Stomach (tissue), 8 donors: ENCODE measurements at regions not wholly inside any gene's neighbourhood (a gene's known extent, or its start where the extent isn't known, plus 50 kb on each side); places are given as distances from the start of the nearest gene placed in this dataset.

ENCODE experiments used
- DNase-seq, 2 donors: peaks; one replicate each; pipeline versions ENCODE4 v3.0.0 to v3.0.0-alpha.2; 2013 to 2019
- H3K27ac ChIP-seq, 5 donors: fragments of 200-600 bp in 4 of 5; sonication (generic) in 4 of 5; one replicate each; pipeline ENCODE4 v1.5.1; 2013 to 2019; ENCODE audit warnings: mild to moderate bottlenecking in 1 of 5, moderate library complexity in 1 of 5
- H3K27me3 ChIP-seq, 3 donors: fragments of 200-600 bp; sonication (generic); one replicate each; pipeline ENCODE4 v1.5.1; 2017 to 2019; ENCODE audit warnings: mixed run types in 1 of 3
- H3K36me3 ChIP-seq, 4 donors: fragments of 200-600 bp; sonication (generic); 1 replicate in 3 of 4; 2 replicates in 1 of 4; pipeline ENCODE4 v1.5.1; 2016 to 2019
- H3K4me1 ChIP-seq, 4 donors: fragments of 200-600 bp; sonication (generic); one replicate each; pipeline ENCODE4 v1.5.1; 2016 to 2019
- H3K4me3 ChIP-seq, 4 donors: fragments of 200-600 bp; sonication (generic) in 3 of 4; one replicate each; pipeline ENCODE4 v1.5.1; 2016 to 2019; ENCODE audit warnings: mild to moderate bottlenecking in 1 of 4
- H3K9me3 ChIP-seq, 4 donors: fragments of 200-600 bp; sonication (generic); one replicate each; pipeline ENCODE4 v1.5.1; 2016 to 2019
- EP300 ChIP-seq: sonication (generic); formaldehyde crosslinking; IDR thresholded peaks from one replicate; pipeline ENCODE4 v1.6.1; 2017; ENCODE audit warnings: antibody characterized with exemption
- POLR2A ChIP-seq, 4 donors: fragments of 450-650 bp; IDR thresholded peaks; one replicate each; pipeline ENCODE4 v1.6.1; 2016; ENCODE audit warnings: antibody characterized with exemption in 4 of 4, control low read depth in 2 of 4, mild to moderate bottlenecking in 1 of 4, moderate library complexity in 1 of 4
- POLR2AphosphoS5 ChIP-seq, 3 donors: sonication (generic); formaldehyde crosslinking; IDR thresholded peaks; one replicate each; pipeline ENCODE4 v1.6.1; 2016; ENCODE audit warnings: antibody characterized with exemption in 3 of 3
- WGBS, 5 donors: extraction: QIAGEN DNeasy Blood & Tissue Kit in 3 of 5; methylation state at CpG; one replicate each; pipeline versions ENCODE4 v1.1.5 to v1.1.7; 2013 to 2018; 5-methylcytosine and 5-hydroxymethylcytosine counted together
- intact Hi-C: fragments of 100-400 bp; cut with DNase I; formaldehyde crosslinking; loops from one replicate; pipeline ENCODE4 v1.15.1; 2023; ENCODE audit warnings: low total_unique reads
- TF ChIP-seq, protein P1 (sequence below), 7 experiments: fragments of 450-650 bp in 4 of 7; fragments of 200-600 bp in 3 of 7; sonication (generic) in 3 of 7; IDR thresholded peaks; one replicate each; pipeline ENCODE4 v1.5.1; 2016 to 2019; ENCODE audit warnings: antibody characterized with exemption in 7 of 7, control low read depth in 2 of 7, mild to moderate bottlenecking in 1 of 7
- donor health status: healthy with polysubstance abuse.
- donor health status: Bipolar disorder and iron deficiency.
- donor health status: healthy.

DNA sequence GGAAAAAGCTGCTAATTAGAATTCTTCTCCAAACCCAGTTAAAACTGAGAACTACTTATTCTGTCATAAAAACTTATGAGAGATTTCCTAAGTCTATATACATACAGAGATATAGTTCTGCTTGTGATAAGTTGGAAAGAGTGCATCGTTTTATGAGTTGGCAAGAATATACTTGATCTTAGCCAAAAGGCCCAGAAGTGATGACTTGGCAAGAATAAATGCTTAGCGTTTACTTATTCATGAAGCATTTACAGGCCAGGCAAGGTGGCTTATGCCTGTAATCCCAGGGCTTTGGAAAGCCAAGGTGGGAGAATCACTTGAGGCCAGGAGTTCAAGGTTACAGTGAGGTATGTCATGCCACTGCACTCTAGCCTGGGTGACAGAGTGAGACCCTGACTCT is 81.7 kb downstream of the CYB561 start:
- Histone ChIP-seq H3K27ac (no peak overlapping the region), H3K36me3 (peaks cover 0 to 15% (median 10%) of the 10 kb centered on the region in 4 donors), H3K9me3 (peaks cover 0 to 6% (median 0%) of the 10 kb centered on the region in 4 donors), H3K27me3 (no peaks in the 10 kb centered on the region), H3K4me3 (no peak overlapping the region), H3K4me1 (no peaks in the 10 kb centered on the region)
- intact Hi-C loops: no loop called here
- DNase-seq: peak in 1 of 2 donors; percentile 58
- TF ChIP-seq EP300 (no peak), POLR2AphosphoS5 (IDR thresholded peaks at IDR 0.05) (no peak), POLR2A (IDR thresholded peaks at IDR 0.05) (no peak)
- TF ChIP-seq, protein P1, sequence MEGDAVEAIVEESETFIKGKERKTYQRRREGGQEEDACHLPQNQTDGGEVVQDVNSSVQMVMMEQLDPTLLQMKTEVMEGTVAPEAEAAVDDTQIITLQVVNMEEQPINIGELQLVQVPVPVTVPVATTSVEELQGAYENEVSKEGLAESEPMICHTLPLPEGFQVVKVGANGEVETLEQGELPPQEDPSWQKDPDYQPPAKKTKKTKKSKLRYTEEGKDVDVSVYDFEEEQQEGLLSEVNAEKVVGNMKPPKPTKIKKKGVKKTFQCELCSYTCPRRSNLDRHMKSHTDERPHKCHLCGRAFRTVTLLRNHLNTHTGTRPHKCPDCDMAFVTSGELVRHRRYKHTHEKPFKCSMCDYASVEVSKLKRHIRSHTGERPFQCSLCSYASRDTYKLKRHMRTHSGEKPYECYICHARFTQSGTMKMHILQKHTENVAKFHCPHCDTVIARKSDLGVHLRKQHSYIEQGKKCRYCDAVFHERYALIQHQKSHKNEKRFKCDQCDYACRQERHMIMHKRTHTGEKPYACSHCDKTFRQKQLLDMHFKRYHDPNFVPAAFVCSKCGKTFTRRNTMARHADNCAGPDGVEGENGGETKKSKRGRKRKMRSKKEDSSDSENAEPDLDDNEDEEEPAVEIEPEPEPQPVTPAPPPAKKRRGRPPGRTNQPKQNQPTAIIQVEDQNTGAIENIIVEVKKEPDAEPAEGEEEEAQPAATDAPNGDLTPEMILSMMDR (IDR thresholded peaks at IDR 0.05): no peak
- 18 to 31% (median 23%) methylated on average over 2 of the region's 2 CpGs for WGBS, 5 donors

DNA sequence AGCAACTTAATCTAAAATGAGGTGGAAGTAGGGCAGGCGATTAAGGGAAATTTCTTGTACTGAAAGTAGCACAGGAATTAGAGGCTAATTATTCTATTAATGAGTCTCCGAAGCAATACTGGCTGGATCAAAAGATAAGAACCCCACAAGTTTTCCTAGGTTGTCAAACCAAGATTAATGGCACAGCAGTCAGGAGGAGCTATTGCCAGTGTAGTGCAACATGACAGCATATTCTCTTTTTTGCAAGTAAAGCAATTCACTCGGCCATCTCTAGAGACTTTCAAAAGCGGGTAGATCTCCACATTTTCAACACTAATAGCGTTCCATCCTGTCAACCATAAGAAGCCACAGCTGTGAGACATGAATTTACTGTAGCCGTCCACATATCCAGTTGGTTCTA is 81.2 kb downstream of the CYB561 start:
- TF ChIP-seq POLR2A (IDR thresholded peaks at IDR 0.05): no peak
- TF ChIP-seq, protein P1 (IDR thresholded peaks at IDR 0.05): no peak
- TF ChIP-seq EP300: no peak
- TF ChIP-seq POLR2AphosphoS5 (IDR thresholded peaks at IDR 0.05): no peak
- H3K4me1 ChIP-seq: no peaks in the 10 kb centered on the region
- H3K9me3 ChIP-seq: peaks cover 0 to 6% (median 0%) of the 10 kb centered on the region in 4 donors
- 75 to 89% (median 88%) methylated on average over 6 of the region's 6 CpGs for WGBS, 5 donors
- no peak overlapping the region for H3K27ac ChIP-seq
- peaks cover 0 to 15% (median 10%) of the 10 kb centered on the region in 4 donors for H3K36me3 ChIP-seq
- no peak overlapping the region for H3K4me3 ChIP-seq
- peak in 1 of 2 donors; percentile 37 for DNase-seq
- intact Hi-C loops: no loop called here
- H3K27me3 ChIP-seq: no peaks in the 10 kb centered on the region

DNA sequence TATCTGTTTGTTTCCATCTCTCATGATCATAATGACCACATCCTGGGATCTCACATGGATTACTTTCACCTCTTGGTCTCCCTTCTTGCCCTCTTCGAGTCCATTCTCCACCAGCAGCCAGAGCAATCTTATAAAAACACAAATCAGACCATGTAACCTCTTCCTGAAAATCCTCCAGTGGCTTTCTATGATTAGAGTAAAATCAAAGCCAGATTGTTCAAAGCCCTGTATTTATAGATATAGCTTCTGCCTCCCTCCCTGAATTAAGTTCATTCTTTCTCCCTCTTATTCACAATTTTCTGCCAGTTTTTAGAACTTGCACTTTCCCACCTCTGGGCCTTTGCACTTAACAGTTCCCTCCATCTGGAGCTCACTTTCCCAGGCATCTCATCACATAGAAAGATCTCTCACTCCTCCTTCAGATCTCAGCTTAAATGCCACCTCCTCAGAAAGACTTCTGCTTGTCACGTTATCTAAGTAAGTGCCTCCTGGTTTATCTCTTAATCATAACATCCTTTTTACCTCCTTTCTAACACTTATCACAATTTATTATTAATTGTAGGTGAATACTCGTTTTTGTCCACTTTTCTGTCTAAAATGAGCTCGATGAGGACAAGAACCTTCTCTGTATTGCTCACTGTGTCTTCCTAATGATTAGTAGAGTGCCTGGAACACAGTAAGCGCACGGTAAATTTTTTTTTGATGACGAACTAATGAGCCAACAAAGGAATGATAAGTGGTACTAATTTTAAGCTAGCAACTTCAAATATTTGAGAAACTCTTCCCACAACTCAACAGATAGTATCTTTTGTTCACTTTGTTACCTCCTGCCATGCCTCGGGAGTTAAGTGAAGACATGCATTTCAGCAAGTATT is 80.5 kb downstream of the CYB561 start:
- Histone ChIP-seq H3K4me3 (no peak overlapping the region), H3K27ac (no peak overlapping the region), H3K36me3 (peaks cover 0 to 15% (median 10%) of the 10 kb centered on the region in 4 donors), H3K9me3 (peaks cover 0 to 6% (median 0%) of the 10 kb centered on the region in 4 donors), H3K27me3 (no peaks in the 10 kb centered on the region), H3K4me1 (no peaks in the 10 kb centered on the region)
- intact Hi-C loops: no loop called here
- WGBS, 5 donors: 77 to 83% (median 81%) methylated on average over 8 of the region's 8 CpGs
- no peak for DNase-seq
- TF ChIP-seq POLR2AphosphoS5 (IDR thresholded peaks at IDR 0.05) (no peak), POLR2A (IDR thresholded peaks at IDR 0.05) (no peak), EP300 (no peak)
- TF ChIP-seq, protein P1 (IDR thresholded peaks at IDR 0.05): no peak

DNA sequence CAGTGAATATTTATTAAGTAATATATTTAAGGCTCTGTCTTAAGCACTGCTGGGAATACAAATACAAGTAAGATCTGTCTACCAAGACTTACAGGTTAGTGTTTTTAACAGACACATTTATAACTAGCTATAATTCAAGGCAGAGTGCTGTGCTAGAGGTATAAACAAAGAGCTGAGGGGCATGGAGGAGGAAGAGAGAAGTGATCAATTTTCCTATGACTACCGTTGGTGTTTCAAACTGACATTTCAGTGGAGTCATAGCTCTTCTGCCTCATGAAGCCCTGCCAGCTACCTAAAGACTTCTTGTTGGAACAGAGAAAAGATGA is 79.9 kb downstream of the CYB561 start:
- TF ChIP-seq, protein P1 (IDR thresholded peaks at IDR 0.05): no peak
- TF ChIP-seq POLR2A (IDR thresholded peaks at IDR 0.05): no peak
- no peak for TF ChIP-seq EP300
- TF ChIP-seq POLR2AphosphoS5 (IDR thresholded peaks at IDR 0.05): no peak
- intact Hi-C loops: no loop called here

More for the DNA sequence above, 79.9 kb downstream of the CYB561 start:
- 32 to 65% (median 50%) methylated on average over 1 of the region's 1 CpG for WGBS, 5 donors
- H3K27ac ChIP-seq: no peak overlapping the region
- no peaks in the 10 kb centered on the region for H3K4me1 ChIP-seq
- no peak for DNase-seq
- peaks cover 0 to 6% (median 0%) of the 10 kb centered on the region in 4 donors for H3K9me3 ChIP-seq
- peaks cover 0 to 13% (median 10%) of the 10 kb centered on the region in 4 donors for H3K36me3 ChIP-seq
- H3K27me3 ChIP-seq: no peaks in the 10 kb centered on the region
- H3K4me3 ChIP-seq: no peak overlapping the region
